ENCODE measurements at regions not wholly inside any gene's neighbourhood (a gene's known extent, or its start where the extent isn't known, plus 50 kb on each side); places are given as distances from the start of the nearest gene placed in this dataset.
"Not testable (repeated sequence)": the region's sequence is repeated elsewhere in the genome, so short reads cannot be mapped to it uniquely, and the experiment has no call there.

DNA sequence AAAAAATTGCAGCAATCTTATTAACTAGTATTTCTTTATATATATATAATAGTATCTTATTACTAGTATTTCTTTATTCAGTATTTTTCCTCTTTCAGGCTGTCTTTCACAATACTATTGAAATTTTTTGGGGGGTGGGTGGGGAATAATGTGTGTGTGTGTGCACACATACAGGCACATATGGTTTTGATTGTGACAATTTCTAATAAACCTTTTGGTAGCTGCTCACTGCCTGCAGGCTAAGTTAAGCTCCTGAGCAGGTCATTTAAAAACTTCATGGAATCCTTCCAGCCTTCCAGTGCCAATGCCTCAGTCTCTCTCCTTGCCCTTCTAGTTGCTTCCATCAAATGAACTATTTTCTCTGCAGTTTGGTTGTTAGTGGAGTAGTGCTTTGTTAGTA is 490.1 kb downstream of the PCNX1 start:
- peak overlapping the region; percentile 70 to 95 (median 81) for H3K27ac Mint-ChIP-seq
- peaks cover 21 to 56% (median 37%) of the 10 kb centered on the region in 3 donors for H3K4me1 Mint-ChIP-seq
- H3K4me3 Mint-ChIP-seq = peak overlapping the region in 1 of 4 donors; percentile 31
- peaks cover 2% of the 10 kb centered on the region for H3K36me3 Mint-ChIP-seq
- no peaks in the 10 kb centered on the region for H3K27me3 Mint-ChIP-seq
- H3K9me3 Mint-ChIP-seq = no peaks in the 10 kb centered on the region

DNA sequence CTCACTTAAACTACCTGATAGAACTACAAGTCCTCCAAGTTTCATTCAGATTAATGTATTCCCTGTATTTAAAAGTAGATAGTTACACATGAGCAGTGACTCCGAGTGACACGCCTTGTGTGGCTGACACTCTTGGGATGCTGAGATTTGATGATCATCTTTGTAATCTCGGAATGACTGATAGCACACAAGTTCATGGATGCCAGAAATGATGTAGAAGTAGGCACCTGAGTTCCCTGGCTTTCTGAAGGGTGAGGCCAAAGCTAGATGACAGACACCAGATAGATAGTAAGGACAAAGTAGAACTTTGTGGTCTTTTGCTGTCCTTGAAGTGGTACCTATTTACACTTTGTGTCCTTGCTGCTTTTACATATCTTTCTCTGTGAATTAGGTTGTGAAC is 491.2 kb downstream of the PCNX1 start:
- H3K4me1 Mint-ChIP-seq = peaks cover 20 to 55% (median 34%) of the 10 kb centered on the region in 3 donors
- peak overlapping the region; percentile 70 to 98 (median 93) for H3K27ac Mint-ChIP-seq

DNA sequence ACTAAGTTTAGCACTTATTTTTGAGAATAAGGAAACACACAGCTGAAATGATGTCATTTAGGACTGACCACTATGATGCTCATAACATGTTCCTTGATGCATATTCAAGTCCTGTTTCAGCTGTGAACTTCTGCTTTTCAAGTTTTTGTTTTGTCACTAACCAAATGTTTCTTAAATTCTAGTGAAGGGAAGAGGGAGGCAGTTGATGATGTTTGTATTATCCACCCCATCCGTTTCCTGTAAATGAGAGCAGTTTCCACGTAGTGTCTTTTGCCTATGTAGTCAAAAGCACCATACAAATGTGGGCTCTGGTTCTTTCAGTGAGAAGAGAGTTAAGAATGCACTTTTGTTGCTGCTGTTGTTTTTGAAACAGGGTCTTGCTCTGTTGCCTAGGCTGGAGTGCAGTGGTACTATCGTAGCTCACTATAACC is 491.8 kb downstream of the PCNX1 start:
- Mint-ChIP-seq H3K4me1 (peaks cover 25 to 56% (median 35%) of the 10 kb centered on the region in 3 donors), H3K9me3 (no peaks in the 10 kb centered on the region), H3K27me3 (no peaks in the 10 kb centered on the region), H3K27ac (peak overlapping the region; percentile 70 to 98 (median 93)), H3K36me3 (peaks cover 2% of the 10 kb centered on the region), H3K4me3 (peak overlapping the region; percentile 23 to 63 (median 46))

More for the DNA sequence above, 491.2 kb downstream of the PCNX1 start:
- Mint-ChIP-seq H3K27me3 (no peaks in the 10 kb centered on the region), H3K9me3 (no peaks in the 10 kb centered on the region), H3K36me3 (peaks cover 2% of the 10 kb centered on the region), H3K4me3 (peak overlapping the region in 3 of 4 donors; percentile 39 to 49 (median 44))

DNA sequence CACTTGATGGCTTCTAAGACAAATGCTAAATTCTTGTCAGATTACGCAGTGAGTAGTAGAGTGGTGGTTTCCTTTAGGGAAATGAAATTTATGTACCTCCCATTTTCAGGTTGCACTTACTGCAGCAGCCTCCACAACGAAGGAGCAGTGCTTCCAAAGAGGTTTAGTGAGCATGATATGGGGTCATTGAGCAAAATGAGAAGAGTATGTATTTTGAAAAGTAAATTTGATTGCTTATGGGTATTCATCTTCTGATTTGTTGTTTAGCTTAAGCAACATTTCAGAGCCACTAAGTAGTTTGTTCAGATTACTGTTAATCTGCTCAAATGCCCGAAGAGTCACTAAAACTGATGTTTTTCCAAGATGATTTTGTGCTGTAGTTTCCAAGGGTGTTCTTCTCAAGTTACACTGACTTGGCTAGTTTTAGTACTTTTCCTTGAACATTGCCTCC is 493.6 kb downstream of the PCNX1 start:
- Mint-ChIP-seq H3K4me1 (peaks cover 27 to 51% (median 30%) of the 10 kb centered on the region in 3 donors), H3K9me3 (peaks cover 0 to 2% (median 0%) of the 10 kb centered on the region in 3 donors), H3K27ac (peak overlapping the region; percentile 70 to 95 (median 93)), H3K36me3 (no peaks in the 10 kb centered on the region), H3K4me3 (peak overlapping the region; percentile 36 to 66 (median 43)), H3K27me3 (no peaks in the 10 kb centered on the region)

- H3K4me1 Mint-ChIP-seq = peaks cover 22 to 44% (median 27%) of the 10 kb centered on the region in 3 donors
- H3K9me3 Mint-ChIP-seq, H3K27me3 Mint-ChIP-seq, H3K36me3 Mint-ChIP-seq: not testable (repeated sequence)
- H3K4me3 Mint-ChIP-seq = peak overlapping the region in 1 of 4 donors; percentile 25
- peak overlapping the region in 1 of 3 donors; percentile 85 for H3K27ac Mint-ChIP-seq
These were observed 495.2 kb downstream of the PCNX1 start for GRCh38 chr14:71402415-71402814.

- peaks cover 18 to 37% (median 23%) of the 10 kb centered on the region in 3 donors for H3K4me1 Mint-ChIP-seq
- no peaks in the 10 kb centered on the region for H3K27me3 Mint-ChIP-seq
- H3K4me3 Mint-ChIP-seq = peak overlapping the region in 1 of 4 donors; percentile 19
- H3K27ac Mint-ChIP-seq = peak overlapping the region in 2 of 3 donors; percentile 77 to 88
- H3K36me3 Mint-ChIP-seq = no peaks in the 10 kb centered on the region
- peaks cover 0 to 2% (median 0%) of the 10 kb centered on the region in 3 donors for H3K9me3 Mint-ChIP-seq
These were observed 496.4 kb downstream of the PCNX1 start for GRCh38 chr14:71403656-71404055.

GRCh38 chr14:71405676-71406075 is 498.4 kb downstream of the PCNX1 start:
- Mint-ChIP-seq H3K27ac (no peak overlapping the region), H3K9me3 (peaks cover 0 to 2% (median 0%) of the 10 kb centered on the region in 3 donors), H3K4me1 (peaks cover 14 to 30% (median 23%) of the 10 kb centered on the region in 3 donors), H3K4me3 (no peak overlapping the region), H3K36me3 (no peaks in the 10 kb centered on the region), H3K27me3 (no peaks in the 10 kb centered on the region)

DNA sequence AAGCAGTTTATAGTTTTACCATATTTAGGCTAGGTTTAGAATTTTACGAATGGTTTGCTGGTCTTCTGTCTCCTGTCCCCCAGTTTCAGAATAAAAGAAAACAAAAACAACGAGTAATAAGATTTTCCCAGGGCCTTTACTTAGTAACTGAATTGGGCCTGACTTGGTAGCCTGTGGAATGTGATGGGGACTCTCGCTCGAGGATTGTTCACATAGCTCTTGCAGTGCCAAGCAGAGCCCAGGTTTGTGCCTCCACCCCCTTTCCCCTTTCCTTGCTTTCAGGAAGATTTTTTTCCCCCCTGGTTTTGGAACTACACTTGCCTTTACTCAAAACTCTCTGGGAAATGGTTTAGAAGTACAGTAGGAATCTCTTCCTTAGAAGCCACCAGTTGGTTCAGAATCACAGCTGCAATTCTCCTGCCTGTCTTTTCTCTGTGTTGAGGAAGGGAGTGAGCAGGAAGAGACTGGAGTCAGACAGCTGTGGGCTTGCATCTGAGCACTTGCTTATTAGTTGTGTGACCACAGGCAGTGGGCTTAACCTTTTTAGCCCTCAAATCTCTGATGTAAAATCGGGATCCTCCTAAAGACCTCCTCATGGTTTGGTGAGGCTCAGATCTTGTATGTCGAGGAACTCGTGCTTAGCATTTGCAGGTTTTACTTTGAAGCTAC is 501.2 kb downstream of the PCNX1 start:
- no peaks in the 10 kb centered on the region for H3K27me3 Mint-ChIP-seq
- H3K4me1 Mint-ChIP-seq = peaks cover 13 to 42% (median 22%) of the 10 kb centered on the region in 3 donors
- H3K27ac Mint-ChIP-seq = peak overlapping the region in 1 of 3 donors; percentile 59
- peaks cover 0 to 2% (median 0%) of the 10 kb centered on the region in 3 donors for H3K9me3 Mint-ChIP-seq
- H3K4me3 Mint-ChIP-seq = no peak overlapping the region
- peaks cover 2% of the 10 kb centered on the region for H3K36me3 Mint-ChIP-seq

DNA sequence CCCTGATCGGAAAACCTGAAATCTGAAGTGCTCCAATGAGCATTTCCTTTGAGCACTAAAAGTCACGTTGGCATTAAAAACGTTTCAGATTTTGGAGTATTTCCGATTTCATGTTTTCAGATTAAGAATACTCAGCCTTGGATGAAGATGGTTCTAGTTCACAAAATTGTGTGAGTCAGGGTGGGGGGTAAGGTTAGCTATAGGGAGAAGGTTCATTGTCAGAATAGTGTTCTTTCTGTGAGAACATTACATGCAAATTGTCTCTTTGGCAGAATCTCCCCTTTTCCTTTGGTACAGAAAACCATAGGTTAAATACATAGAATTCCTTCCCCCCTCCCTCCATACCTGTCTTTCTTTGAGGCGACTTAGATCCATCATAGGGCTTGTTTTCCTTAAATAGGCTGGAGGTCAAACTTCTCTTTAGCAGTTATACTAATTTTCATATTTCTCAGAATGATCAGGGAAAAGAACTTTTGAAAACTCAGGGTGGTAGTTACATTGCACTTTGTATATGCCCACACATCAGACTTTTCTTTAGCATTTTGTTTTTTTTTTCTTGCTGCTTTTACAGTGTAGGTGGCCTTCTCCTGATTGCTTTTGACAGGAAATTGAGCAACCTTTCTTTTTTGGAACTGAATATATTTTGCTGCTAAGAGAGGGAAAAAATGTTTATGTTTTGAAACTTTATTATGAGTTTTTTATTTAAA is 503.5 kb downstream of the PCNX1 start:
- H3K4me3 Mint-ChIP-seq = no peak overlapping the region
- H3K27ac Mint-ChIP-seq = no peak overlapping the region
- H3K9me3 Mint-ChIP-seq = peaks cover 0 to 2% (median 0%) of the 10 kb centered on the region in 3 donors
- H3K4me1 Mint-ChIP-seq = peaks cover 10 to 31% (median 15%) of the 10 kb centered on the region in 3 donors
- H3K36me3 Mint-ChIP-seq = peaks cover 4% of the 10 kb centered on the region
- H3K27me3 Mint-ChIP-seq = no peaks in the 10 kb centered on the region

GRCh38 chr14:71411285-71411595 is 504.0 kb downstream of the PCNX1 start:
- Mint-ChIP-seq H3K27me3 (no peaks in the 10 kb centered on the region), H3K27ac (no peak overlapping the region), H3K4me1 (peaks cover 10 to 31% (median 15%) of the 10 kb centered on the region in 3 donors), H3K9me3 (no peaks in the 10 kb centered on the region), H3K36me3 (peaks cover 4% of the 10 kb centered on the region), H3K4me3 (no peak overlapping the region)

GRCh38 chr14:71411738-71412137 is 504.5 kb downstream of the PCNX1 start:
- Mint-ChIP-seq H3K36me3 (peaks cover 4% of the 10 kb centered on the region), H3K9me3 (no peaks in the 10 kb centered on the region), H3K27me3 (no peaks in the 10 kb centered on the region), H3K4me3 (no peak overlapping the region), H3K27ac (no peak overlapping the region), H3K4me1 (peaks cover 10 to 31% (median 15%) of the 10 kb centered on the region in 3 donors)

DNA sequence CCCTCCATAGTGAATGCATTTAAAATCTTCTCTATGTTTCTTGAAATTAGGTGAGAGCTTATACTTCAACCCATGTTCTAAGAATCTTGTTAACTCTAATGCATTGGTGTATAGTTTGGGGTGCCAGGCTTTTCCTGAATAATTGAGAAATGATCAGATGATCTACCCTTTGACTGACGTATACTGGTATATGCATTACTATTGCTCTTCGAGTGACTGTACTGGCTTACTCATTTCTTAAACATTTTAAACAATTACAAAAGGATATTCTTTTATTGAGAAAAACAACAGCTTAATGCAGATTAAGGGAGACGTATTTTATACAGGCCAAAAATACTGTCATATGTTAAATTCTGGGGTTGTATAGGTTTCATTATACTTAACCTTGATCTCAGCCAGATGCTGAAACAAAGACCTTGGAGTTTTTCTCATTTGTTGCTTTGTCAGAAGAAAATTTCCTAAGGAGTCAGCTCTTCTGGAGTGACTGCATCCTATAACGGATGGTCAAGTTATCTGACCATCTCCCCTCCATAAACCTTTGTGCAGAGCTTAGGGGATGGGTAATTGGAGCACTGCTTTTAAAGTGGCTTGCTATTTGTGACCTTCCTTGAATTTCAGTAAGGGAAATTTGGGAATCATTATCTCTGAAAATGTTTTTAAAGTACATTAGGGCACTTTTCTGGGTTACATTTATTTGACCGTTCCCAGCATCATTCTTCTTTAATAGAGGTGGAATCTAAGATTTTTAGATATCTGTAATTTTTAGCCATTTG is 507.6 kb downstream of the PCNX1 start:
- Mint-ChIP-seq H3K36me3 (peaks cover 12% of the 10 kb centered on the region), H3K4me3 (no peak overlapping the region), H3K27ac (no peak overlapping the region), H3K4me1 (peaks cover 8 to 36% (median 18%) of the 10 kb centered on the region in 3 donors), H3K9me3 (no peaks in the 10 kb centered on the region), H3K27me3 (no peaks in the 10 kb centered on the region)

DNA sequence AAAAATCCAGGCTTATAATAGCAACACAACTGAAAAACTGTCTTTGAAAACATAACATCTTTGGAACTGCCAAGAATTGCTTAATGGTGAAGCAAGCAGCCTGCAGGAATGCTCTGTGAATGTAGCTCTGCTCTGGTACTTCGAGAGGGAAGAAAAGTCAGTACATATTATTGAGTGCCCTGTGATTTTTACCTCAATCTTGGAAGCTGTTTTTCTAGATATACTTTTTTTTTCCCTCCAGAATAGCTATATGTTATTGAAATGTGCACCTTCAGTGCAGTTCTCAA is 508.1 kb downstream of the PCNX1 start:
- H3K27me3 Mint-ChIP-seq = no peaks in the 10 kb centered on the region
- H3K27ac Mint-ChIP-seq = no peak overlapping the region
- peaks cover 12% of the 10 kb centered on the region for H3K36me3 Mint-ChIP-seq
- H3K4me1 Mint-ChIP-seq = peaks cover 7 to 35% (median 16%) of the 10 kb centered on the region in 3 donors
- H3K9me3 Mint-ChIP-seq = no peaks in the 10 kb centered on the region
- H3K4me3 Mint-ChIP-seq = no peak overlapping the region

GRCh38 chr14:71416392-71416791 is 509.1 kb downstream of the PCNX1 start:
- H3K9me3 Mint-ChIP-seq = no peaks in the 10 kb centered on the region
- no peak overlapping the region for H3K4me3 Mint-ChIP-seq
- no peak overlapping the region for H3K27ac Mint-ChIP-seq
- peaks cover 15% of the 10 kb centered on the region for H3K36me3 Mint-ChIP-seq
- H3K27me3 Mint-ChIP-seq = no peaks in the 10 kb centered on the region
- peaks cover 3 to 30% (median 12%) of the 10 kb centered on the region in 3 donors for H3K4me1 Mint-ChIP-seq

Data from IgD-negative memory B cell (primary cell).